HG03342 (cell line): ENCODE measurements at regions not wholly inside any gene's neighbourhood (a gene's known extent, or its start where the extent isn't known, plus 50 kb on each side); places are given as distances from the start of the nearest gene placed in this dataset.
"Not testable (repeated sequence)": the region's sequence is repeated elsewhere in the genome, so short reads cannot be mapped to it uniquely, and the experiment has no call there.

ENCODE experiments used
- ATAC-seq: cut with Tn5 transposase; IDR thresholded peaks from one replicate; pipeline ENCODE4 v1.9.1; 2021; ENCODE audit warnings: mild to moderate bottlenecking, moderate library complexity; ENCODE audit not compliant: unreplicated experiment

DNA sequence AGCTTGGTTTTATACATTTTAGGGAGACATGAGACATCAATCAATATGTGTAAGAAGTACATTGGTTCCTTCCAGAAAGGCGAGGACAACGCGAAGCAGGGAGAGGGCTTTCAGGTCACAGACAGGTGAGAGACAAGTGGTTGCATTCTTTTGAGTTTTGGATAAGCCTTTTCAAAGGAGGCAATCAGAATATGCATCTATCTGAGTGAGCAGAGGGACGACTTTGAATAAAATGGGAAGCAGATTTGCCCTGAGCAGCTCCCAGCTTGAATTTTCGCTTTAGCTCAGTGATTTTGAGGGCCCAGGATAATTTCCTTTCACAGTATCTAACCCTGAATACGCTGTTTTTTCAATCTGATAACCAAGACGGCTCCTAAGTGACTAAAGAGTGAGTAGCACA lies 82.5 kb upstream of the MYO3A start:
- no peak for ATAC-seq

DNA sequence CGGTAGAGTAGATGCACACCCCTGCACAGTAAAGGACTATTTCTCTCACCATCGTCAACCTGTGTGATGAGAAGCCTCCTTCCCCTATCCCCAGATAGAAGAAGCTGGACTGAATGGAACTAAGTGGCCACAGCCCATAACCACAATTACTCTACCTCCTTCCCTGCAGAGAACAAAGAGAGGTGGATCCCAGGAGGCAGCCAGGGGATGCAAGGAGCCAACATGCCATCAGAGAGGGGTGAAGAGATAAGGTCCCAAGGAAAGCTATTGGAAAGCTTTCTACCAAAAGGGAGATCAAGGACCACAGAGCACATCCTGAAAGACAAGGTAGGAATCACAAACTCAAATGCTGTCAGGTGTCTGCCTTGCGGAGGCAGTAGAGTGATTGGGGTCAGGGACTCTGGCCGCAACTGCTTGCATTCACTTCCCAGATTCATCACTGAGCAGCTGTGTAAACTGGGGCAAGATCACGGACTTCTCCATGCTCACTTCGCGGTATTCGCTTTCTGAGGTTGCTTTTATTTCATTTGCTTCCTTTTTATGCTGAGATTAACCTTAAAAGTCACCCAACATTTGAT lies 81.6 kb upstream of the MYO3A start:
- no peak for ATAC-seq

DNA sequence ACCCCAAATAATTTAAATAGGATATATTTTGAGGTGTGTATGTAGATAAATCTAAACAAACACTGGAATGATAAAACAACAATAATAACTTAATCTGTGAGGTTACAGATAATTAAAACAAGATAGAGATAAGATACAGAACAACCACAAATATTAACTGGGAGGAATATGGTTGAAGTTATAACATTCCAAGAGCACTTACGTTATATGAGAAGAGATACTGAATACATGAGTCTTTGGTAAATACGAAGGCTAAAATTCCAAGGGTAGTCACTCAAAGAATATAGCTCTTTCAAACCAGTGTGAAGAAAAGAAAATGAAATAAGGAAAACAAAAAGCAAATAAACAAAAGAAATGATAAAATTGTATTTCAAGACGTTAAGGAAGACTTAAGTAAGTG lies 76.0 kb upstream of the MYO3A start:
- no peak for ATAC-seq

DNA sequence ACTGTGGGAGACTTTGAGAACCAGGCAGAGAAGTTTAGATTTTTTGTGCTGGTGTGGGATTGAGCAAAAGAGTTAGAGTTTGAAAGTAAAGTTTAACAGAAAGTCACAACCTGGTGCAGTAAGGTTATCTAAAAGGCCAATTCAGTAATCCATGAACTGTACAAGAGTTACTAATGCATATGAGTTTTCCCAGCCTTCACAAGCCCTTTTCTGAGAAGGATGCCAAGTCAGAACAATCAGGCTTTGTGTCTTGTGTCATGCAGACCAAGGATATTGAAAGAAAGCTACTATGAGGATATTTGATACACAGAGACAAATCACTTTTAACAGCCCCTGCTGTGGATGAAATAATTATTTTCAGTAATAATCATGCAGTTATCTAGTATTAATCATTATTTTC lies 68.8 kb upstream of the MYO3A start:
- ATAC-seq: no peak

DNA sequence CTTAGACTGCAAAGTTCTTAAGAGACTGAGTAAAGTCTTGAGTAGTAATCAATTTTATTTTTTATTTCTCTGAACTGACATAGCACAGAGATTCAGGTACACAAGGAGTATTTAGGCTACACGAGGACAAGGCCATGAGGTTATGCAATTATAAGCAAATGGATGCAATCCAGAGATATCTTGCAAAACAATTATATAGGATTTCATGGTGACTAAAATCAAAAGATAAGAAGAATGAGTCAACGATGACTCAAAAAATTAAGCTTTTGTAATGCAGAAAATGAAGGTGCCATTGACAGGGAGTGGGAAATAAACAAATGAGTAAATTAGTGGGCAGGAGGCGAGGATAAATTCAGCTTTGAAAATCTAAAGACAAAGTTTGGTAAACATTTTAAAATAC lies 66.7 kb upstream of the MYO3A start:
- ATAC-seq: no peak

DNA sequence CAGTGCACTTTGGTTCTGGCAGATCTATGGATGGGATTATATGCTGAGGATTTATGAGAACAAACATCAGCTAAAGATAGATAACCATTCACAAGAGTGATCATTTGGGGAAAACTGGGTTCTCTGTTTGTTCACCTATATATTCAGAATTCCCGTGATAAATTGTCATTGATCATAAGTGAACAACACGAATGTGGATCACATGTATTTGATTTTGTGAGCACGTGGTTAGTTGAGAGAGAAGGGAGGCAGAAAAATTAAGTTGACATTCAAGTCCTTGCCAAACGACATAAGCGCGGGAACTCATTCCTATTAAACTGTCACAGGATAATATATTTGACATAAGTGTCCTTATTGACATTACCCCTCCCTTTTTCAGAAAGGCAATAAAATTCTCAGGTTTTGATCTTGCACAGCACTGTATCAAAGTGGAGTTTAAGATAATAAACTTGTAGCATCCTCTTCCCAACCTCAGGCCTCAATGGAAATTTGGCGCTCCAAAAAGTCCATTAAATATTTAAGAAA lies 64.9 kb upstream of the MYO3A start:
- no peak for ATAC-seq

DNA sequence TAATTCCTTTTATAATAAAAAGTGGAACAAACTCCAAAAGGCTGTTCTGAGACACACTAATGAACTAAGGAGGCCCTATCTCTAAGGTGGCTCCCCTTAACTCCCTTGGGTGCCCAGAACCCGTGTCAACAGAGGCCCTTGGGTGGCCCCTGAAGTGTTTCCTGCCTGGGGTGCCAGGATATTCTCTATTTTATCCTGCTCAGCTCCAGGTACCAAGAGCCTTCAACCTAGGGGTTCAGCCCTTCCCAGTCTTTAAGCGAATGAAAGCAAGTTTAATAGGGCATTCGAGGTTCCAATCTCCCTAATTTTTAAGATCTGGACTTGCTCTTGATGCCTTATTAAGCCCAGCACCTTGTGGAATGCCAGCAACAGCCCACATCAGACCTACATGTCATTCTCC lies 64.4 kb upstream of the MYO3A start:
- no peak for ATAC-seq

DNA sequence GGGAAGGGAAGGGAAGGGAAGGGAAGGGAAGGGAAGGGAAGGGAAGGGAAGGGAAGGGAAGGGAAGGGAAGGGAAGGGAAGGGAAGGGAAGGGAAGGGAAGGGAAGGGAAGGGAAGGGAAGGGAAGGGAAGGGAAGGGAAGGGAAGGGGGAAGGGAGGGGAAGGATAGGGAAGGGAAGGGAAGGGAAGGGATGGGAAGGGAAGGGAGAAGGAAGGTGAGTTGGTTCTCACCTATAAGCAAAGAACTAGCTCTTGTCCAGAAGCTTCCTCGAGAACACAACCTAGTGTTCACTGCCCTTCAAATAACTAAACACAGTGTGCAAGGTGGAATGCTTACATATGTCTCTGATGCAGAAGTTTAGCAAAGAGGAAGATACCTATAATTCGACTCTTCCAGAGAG lies 59.6 kb upstream of the MYO3A start:
- ATAC-seq: not testable (repeated sequence)

DNA sequence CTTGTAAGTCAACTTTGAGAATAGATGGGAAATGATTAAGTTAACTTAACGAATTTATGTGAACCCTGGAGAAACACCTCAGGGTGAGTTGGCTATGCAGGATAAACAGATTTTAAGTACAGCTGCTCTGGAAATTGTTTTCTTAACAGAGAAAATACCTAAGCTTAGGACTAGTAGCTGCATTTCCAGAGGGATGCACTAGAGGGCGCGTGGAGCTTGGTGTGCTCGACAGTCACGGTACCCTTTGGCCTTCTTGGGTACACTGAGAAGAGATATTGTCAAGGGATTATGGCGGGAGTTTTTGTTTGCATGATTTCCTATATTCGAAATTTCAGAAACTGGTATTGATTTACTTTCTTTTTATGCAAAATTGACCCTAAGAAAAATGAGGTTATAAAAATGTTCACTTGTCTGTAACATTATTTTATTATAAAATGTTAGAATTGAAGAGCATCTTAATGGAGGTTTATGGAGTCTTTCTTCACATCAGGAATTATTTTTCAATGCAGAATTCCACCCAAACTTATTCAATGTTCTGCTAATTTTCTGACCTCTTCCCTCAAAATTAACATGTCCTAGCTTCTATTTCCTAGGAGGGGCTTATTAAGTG lies 58.4 kb upstream of the MYO3A start:
- peak; percentile 92 for ATAC-seq

DNA sequence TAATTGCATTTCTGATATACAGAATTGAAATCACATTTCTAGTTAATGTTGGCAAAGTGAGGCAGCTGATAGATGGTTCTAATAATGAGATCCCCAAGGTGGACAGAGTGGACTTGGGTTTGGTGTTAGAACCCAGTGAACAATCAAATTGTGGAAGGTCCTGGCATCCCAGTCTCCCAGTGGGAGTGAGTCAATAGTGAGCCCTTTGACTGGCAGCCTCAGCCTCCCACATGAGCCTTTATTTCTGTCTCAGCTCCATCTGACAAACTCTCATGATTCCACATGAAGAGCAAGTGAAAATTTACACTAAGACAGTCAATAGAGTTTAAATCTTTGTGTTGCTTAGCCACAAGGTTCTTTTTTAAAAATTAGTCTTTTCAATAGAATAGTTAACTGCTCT lies 56.7 kb upstream of the MYO3A start:
- ATAC-seq: no peak
